ENCODE measurements at regions not wholly inside any gene's neighbourhood (a gene's known extent, or its start where the extent isn't known, plus 50 kb on each side); places are given as distances from the start of the nearest gene placed in this dataset.

DNA sequence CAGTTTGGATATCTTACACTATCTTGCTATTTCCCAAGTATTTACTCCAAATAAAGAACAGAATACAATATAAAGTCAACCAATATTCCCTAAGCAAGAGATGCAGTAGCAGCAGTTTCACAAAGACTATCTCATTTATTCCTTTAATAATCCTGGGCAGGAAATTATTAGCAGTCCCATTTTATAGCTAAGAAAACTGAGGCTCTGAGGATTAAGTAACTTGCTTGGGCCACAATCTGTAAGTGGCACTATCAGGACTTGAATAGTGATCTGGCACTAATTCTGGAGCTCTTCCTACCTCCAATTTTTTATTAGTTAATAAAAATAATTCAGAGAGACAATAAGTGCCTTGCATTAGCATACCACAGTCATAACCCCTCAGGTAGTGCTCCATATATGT, 611.7 kb downstream of the MCTP2 start:
- Histone ChIP-seq H3K79me2 (ENCODE audit: control insufficient read depth, insufficient read depth, low read length) (no peaks in the 10 kb centered on the region), H3K9me3 (ENCODE audit: control insufficient read depth, low read depth, low read length) (no peaks in the 10 kb centered on the region), H3K27ac (ENCODE audit: control insufficient read depth, insufficient read depth, low read length) (no peak overlapping the region), H3K27me3 (ENCODE audit: control insufficient read depth, extremely low read depth, insufficient read depth, low read length) (no peaks in the 10 kb centered on the region), H3K4me1 (ENCODE audit: control insufficient read depth, extremely low read depth, insufficient read depth, low read length) (peaks cover 6% of the 10 kb centered on the region), H3K9ac (ENCODE audit: control insufficient read depth, extremely low read depth, insufficient read depth, low read length) (no peak overlapping the region), H2AFZ (ENCODE audit: control insufficient read depth, low read length) (no peak overlapping the region), H3K4me2 (ENCODE audit: control insufficient read depth, extremely low read depth, insufficient read depth, low read depth, low read length) (no peak overlapping the region), H3K9me1 (ENCODE audit: control insufficient read depth, extremely low read depth, insufficient read depth, low read length) (no peaks in the 10 kb centered on the region), H4K20me1 (ENCODE audit: control insufficient read depth, extremely low read depth, insufficient read depth, low read length) (no peaks in the 10 kb centered on the region), H3K36me3 (ENCODE audit: control insufficient read depth in 2 of 2, extremely low read depth in 1 of 2, insufficient read depth in 2 of 2, low read length in 2 of 2) (no peaks in the 10 kb centered on the region), H3K4me3 (ENCODE audit: control insufficient read depth in 2 of 3, extremely low read depth in 1 of 3, insufficient read depth in 2 of 3, low read depth in 1 of 3, low read length in 3 of 3) (no peak overlapping the region)
- DNase-seq (ENCODE audit: low read depth, low spot score): no peak
- no peak for TF ChIP-seq EZH2 (IDR thresholded peaks at IDR 0.05; ENCODE audit: low read length)
- TF ChIP-seq, protein P1, sequence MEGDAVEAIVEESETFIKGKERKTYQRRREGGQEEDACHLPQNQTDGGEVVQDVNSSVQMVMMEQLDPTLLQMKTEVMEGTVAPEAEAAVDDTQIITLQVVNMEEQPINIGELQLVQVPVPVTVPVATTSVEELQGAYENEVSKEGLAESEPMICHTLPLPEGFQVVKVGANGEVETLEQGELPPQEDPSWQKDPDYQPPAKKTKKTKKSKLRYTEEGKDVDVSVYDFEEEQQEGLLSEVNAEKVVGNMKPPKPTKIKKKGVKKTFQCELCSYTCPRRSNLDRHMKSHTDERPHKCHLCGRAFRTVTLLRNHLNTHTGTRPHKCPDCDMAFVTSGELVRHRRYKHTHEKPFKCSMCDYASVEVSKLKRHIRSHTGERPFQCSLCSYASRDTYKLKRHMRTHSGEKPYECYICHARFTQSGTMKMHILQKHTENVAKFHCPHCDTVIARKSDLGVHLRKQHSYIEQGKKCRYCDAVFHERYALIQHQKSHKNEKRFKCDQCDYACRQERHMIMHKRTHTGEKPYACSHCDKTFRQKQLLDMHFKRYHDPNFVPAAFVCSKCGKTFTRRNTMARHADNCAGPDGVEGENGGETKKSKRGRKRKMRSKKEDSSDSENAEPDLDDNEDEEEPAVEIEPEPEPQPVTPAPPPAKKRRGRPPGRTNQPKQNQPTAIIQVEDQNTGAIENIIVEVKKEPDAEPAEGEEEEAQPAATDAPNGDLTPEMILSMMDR (optimal IDR thresholded peaks at IDR 0.05 in 1 of 3, IDR thresholded peaks at IDR 0.05 in 1 of 3, conservative IDR thresholded peaks at IDR 0.05 in 1 of 3; ENCODE audit: extremely low read depth in 1 of 3, insufficient read depth in 2 of 3, low read length in 3 of 3): no peak
- dilution Hi-C loops (cut with MboI; ENCODE audit: extremely low pct_ligation_motif_present, low sequenced_read_pairs): no loop called here
- FAIRE-seq: no peak

DNA sequence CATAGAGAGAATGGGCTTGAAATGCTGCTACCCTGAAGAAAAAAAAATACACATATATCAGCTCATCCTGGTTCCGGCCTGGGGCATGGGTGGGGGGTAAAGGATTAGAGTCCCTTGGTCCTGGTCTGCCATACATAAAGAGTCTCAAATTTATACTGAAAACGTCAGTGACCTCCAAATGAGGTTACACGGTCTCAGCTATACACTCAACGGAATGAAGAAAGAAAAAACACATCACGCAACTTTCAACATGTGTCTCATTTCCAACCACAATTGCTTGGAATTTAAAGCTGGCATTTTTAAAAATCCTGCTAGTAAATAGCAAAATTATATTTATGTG, 612.8 kb downstream of the MCTP2 start:
- H3K27me3 ChIP-seq (ENCODE audit: control insufficient read depth, extremely low read depth, insufficient read depth, low read length): no peaks in the 10 kb centered on the region
- H3K27ac ChIP-seq (ENCODE audit: control insufficient read depth, insufficient read depth, low read length): no peak overlapping the region
- dilution Hi-C loops (cut with MboI; ENCODE audit: extremely low pct_ligation_motif_present, low sequenced_read_pairs): no loop called here
- H3K4me3 ChIP-seq (ENCODE audit: control insufficient read depth in 2 of 3, extremely low read depth in 1 of 3, insufficient read depth in 2 of 3, low read depth in 1 of 3, low read length in 3 of 3): no peak overlapping the region
- H3K79me2 ChIP-seq (ENCODE audit: control insufficient read depth, insufficient read depth, low read length): no peaks in the 10 kb centered on the region
- H3K9ac ChIP-seq (ENCODE audit: control insufficient read depth, extremely low read depth, insufficient read depth, low read length): no peak overlapping the region
- H3K36me3 ChIP-seq (ENCODE audit: control insufficient read depth in 2 of 2, extremely low read depth in 1 of 2, insufficient read depth in 2 of 2, low read length in 2 of 2): no peaks in the 10 kb centered on the region
- no peak for DNase-seq (ENCODE audit: low read depth, low spot score)
- peaks cover 6% of the 10 kb centered on the region for H3K4me1 ChIP-seq (ENCODE audit: control insufficient read depth, extremely low read depth, insufficient read depth, low read length)
- no peak for TF ChIP-seq EZH2 (IDR thresholded peaks at IDR 0.05; ENCODE audit: low read length)
- TF ChIP-seq, protein P1 (optimal IDR thresholded peaks at IDR 0.05 in 1 of 3, IDR thresholded peaks at IDR 0.05 in 1 of 3, conservative IDR thresholded peaks at IDR 0.05 in 1 of 3; ENCODE audit: extremely low read depth in 1 of 3, insufficient read depth in 2 of 3, low read length in 3 of 3): no peak
- H4K20me1 ChIP-seq (ENCODE audit: control insufficient read depth, extremely low read depth, insufficient read depth, low read length): no peaks in the 10 kb centered on the region
- no peaks in the 10 kb centered on the region for H3K9me1 ChIP-seq (ENCODE audit: control insufficient read depth, extremely low read depth, insufficient read depth, low read length)
- no peaks in the 10 kb centered on the region for H3K9me3 ChIP-seq (ENCODE audit: control insufficient read depth, low read depth, low read length)
- H2AFZ ChIP-seq (ENCODE audit: control insufficient read depth, low read length): no peak overlapping the region
- H3K4me2 ChIP-seq (ENCODE audit: control insufficient read depth, extremely low read depth, insufficient read depth, low read depth, low read length): no peak overlapping the region
- FAIRE-seq: no peak

All from keratinocyte (primary cell).